GM18867 (cell line): ENCODE measurements at regions not wholly inside any gene's neighbourhood (a gene's known extent, or its start where the extent isn't known, plus 50 kb on each side); places are given as distances from the start of the nearest gene placed in this dataset.

Source experiments
- ATAC-seq: cut with Tn5 transposase; IDR thresholded peaks from one replicate; pipeline ENCODE4 v1.9.1; 2021; ENCODE audit warnings: mild to moderate bottlenecking, moderate library complexity; ENCODE audit not compliant: unreplicated experiment

DNA sequence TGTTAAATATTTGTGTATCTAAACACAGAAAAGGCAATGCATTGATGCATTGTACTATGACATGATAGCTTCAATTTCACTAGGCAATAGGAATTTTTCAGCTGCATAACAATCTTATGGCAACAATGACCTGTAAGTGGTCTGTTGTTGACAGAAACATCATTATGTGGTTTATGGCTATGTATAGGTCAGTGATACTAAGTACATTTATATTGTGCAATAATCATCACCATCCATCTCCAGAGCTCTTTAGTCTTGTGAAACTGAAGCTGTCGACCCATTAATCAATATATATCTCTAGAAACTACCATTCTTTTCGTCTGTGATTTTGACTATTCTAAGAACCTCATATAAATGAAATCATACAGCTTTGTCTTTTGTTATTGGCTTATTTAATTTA, 200.1 kb upstream of the ZNF717 start:
- ATAC-seq = no peak

DNA sequence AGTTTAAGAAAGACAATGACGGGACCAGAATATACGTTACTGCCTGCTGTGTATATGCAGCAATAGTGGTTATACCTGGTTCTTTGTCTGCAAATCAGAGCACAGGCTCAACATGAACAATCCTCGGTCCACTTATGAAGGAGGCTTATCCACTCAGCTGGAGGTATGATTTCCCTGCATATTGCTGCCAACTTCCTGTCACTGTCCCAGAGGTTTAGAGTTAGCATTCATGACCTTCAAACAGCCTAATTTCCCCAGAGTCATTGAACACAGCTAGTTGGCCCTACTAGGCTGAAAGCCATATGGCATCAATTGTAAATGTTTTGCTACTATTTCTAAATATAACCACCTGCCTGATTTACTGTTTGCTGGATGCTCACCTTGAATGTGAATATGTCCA, 224.9 kb upstream of the ZNF717 start:
- ATAC-seq = no peak

DNA sequence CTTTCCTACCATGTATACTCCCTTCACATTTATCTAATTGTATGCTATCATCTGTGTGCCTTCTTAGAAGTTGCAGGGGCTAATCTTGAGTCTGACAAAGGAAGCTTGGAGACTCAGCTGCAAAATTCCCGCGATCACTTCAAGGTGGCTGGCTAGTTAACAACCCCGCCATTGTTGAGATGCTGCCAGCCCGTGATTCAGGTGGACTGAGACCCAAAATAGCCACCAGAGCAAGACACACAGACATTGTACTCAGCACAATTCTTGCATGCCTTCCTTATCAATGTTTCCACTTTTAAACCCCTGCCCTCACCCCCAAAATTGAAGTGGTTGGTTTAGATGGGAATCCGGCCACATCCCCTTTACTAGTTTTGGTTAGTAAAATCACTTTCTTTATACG, 225.8 kb upstream of the ZNF717 start:
- ATAC-seq = no peak

DNA sequence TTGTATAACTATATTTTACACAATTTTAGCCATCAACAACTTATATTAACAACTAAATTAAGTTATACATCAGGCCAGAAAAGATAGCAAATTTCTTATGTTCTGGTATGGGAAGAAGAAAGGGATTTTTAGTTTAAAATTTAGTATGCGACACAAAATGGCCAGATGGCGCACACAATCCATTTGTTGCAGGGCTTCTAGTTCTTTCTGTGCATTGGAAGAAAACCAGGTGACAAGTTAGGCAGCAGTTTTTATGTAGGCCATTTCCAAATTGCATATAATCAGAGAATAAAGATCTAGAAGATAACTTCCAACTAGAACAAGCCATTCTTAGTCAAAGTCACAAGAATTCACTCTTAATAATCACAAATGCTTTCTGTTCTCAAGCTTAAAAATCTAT, 230.1 kb upstream of the ZNF717 start:
- no peak for ATAC-seq

DNA sequence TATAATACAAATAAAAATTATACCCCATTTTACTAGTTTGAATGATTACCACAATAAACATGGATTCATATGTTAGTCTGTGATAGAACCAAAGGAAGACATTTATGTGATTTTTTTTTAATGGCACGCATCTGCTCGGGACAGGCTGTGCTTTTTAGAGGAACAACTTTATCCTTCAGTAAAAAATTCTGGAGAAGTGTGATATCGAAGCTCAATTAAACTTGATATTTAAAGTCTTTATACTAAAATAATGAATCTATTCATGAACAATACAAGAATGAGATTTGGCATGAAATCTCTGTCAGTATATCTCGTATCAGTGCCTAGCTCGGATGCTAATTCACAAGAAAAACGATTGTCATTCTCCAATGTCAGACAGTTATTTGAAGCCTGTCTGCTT, 230.8 kb upstream of the ZNF717 start:
- ATAC-seq = no peak

DNA sequence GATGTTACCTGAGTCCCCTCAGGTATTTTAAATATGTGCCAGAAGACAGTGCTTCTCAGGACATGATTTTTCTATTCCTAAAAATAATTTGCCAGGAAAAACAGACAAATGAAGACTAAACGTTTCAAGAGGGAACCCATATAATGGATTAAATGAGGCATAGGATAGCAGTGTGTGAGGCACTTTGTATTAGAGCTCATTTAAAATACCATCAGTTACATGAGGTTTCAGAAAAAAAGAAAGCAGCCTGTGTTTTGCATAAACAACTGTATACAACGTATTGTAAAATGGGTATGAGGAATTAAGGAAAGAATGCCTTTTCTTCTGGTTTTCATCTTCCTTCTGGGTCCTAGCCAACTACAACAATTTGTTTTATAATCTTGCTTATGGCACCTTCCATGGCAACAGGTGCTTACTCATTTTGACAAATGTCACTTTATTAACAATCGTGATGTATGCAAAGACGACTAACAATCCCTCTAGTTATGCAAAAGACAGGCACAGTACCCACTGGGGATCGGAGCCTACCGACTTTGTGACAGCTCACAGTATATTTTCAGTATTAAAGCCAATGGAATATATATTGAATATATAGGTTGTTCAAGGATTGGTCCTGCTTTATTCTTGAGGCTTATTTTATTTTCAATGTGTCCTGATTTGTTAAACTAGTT, 231.6 kb upstream of the ZNF717 start:
- no peak for ATAC-seq

DNA sequence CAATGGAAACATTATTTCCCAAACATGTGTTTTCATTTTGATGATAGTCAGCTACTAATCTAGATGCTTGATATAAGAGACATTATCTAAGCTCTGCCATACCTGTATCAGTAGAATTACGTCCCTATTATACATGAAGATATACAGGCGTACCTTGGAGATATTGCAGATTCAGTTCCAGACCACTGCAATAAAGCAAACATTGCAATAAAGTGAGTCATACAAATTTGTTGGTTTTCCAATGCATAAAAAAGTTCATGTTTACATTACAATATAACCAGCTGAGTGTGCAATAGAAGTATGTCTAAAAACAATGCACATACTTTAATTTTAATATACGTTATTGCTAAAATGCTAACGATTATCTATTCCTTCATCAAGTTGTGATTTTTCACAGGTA, 236.0 kb upstream of the ZNF717 start:
- ATAC-seq = no peak

DNA sequence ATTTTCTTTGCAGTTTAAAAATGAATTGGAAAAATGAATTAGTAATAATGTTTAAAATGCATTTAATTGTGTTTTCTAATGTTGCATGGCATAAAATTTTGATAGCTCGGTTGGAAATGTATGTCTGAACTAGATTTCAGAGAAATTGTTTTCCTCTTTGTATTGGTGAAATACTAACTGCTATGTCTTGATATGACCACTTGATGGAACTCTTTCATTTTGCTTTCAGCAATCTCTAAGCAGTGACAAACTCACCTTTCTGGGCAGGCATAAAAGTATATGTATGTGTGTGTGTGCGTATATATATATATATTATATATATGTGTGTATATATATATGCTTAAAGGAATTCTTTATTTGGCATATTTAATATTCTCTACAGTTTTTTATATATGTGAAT, 239.3 kb upstream of the ZNF717 start:
- no peak for ATAC-seq

DNA sequence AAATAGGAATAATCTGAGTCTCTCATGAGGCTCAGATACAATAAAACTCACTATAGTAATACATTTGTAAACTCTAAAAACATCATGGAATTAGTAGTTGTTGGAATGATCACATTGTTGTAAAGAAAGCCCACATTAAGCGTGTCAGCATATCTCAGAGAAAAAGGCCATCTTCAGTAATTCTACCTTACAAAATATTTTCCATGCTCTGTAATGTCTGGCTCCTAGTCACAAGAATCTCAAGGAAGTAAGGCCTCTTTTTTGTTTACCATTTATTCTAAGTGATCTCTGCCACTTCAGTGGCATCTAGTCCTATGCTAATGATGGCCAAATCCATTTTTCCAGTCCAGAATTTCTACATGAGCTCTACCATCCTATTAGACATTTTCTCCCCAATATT, 240.2 kb upstream of the ZNF717 start:
- no peak for ATAC-seq

DNA sequence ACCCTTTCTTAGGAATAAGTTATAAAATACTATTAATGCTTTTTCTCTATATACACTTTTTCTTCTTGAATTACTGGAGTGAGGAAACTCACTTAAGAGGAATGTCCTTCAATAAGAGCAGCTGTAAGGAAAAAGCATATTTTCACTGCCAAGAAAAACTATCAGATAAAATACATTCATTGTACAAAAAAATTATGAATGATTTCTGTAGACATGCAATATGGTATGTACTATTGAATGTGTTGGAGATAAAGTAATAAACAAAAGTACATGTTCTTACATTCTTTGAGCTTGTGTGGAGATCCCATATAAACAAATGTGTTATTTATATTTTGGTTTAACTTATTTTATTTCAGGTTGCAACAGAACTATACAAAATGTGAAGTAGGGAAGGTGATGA, 241.0 kb upstream of the ZNF717 start:
- no peak for ATAC-seq

DNA sequence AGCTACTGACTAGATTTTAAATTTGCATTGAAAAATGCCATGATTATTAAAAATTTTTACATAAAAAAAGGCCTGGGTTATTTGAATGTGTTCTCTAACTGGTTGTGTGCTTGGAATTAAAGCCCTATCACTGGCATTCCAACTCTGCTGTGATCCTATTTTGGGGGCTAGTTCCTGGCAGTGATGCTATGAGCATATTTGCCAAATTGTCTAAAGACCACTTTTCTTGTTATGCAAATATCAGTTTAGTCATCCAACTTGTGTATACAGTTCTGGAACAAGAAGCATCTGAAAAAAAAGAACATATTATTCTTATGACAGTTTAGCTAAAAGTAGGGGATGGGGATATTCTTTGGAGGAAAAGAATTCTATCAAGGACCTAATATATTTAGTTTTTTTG, 243.4 kb upstream of the ZNF717 start:
- no peak for ATAC-seq

DNA sequence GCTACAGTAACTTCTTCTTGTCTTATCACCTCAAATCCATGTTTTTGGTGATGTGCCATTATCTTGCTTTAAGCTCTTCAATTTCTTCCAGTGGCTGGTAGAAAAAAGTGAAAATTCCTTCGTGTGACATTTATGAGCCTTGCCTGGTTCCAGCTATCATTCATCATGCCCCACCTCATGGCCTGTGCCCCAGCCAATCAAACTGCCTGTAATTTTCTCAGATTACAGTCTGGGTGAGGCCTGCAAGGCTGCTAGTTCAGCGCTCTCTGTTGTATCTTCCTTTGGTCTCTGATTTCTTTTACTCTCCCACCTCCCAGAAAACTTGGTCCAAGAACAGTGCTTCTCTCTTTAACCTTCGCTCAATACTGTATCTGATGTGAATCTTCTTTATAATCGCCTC, 249.3 kb upstream of the ZNF717 start:
- no peak for ATAC-seq

DNA sequence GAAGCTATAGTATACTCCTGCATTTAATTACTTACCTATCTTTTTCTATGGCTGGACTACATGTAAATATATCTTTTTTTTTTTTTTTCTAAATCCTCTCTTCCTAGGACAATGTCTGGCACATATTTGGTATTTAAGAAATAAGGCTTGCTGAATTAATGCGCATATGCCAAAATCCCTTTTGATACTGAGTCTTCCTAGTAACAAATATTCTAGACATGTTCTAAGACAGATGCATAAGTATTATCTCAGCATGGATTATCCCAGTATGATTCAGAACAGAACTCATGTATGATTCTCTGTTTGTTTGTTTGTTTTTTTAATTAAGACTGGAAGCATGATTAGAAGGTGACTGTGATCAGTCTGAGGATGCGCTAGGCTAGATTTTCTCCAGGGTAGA, 249.8 kb upstream of the ZNF717 start:
- no peak for ATAC-seq

DNA sequence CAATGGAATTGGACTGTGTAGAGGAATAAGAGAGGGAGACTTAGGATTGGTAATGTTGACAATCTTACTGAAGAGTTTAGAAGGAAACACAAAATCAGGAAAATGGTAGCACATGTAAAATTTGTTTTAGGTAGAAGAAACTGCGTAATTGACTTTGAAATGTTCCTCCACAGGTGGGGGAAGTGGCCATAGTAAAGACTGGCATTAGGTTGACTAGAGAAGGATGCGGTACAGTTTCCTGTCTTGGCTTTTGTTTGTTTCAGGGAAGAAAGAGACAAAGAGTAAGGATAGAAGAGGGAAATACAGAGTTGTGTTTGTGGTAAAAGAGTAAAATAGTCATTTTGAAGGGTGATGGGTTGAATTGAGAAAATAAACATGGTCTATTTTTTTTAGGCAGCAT, 253.6 kb upstream of the ZNF717 start:
- no peak for ATAC-seq

DNA sequence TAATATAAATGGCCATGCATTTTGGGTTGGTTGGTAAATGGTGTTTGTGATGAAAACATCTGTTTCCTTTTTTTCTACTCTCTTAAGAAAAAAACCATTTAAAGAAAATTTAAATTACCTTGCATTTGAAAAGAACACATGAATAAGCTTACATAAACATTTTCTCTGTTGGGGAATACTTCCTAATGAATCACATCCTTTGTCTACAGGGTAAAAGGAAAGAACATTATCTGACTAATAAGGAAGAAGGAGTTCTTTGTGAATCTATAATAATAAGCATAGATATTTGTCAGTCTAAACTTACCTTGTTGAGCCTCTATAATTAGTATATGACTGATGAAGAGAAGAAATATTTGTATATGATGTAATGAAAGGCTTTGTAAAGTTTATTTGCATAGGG, 254.1 kb upstream of the ZNF717 start:
- ATAC-seq = no peak

DNA sequence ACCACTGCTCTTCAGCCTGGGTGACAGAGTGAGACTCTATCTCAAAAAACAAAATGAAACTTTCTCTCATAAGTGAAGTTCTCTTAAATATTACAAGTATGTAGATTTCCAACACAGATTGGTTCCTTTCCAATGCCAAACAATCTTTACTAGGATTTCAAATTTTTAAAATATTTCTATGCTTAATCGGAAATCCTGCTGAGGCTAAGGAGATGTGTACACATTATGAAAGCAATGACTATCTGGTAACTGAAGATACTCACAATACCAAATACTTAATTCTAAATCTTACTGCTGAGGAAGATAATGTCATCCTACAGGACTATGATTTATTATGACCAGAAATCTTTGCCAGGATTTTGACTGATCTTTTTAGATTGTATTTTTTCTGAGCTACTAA, 255.6 kb upstream of the ZNF717 start:
- ATAC-seq = no peak

DNA sequence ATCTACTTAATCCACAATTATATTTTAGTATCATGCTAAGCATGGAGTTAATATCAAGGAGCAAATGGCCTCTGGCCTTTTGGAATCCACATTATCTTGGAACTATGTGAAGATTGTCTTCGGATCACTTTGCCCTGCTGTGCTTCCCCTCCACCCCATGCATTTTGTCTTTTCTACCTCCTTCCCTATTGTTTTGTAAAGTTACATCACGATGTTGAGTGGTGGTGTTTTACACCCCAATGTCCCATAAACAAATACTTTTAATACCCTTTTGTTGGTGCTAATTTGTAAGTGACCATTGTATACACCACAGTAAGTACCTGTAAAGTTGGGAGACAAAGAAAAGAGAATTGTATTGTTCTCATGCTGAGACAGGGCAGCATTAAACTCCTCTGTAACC, 258.4 kb upstream of the ZNF717 start:
- ATAC-seq = no peak

DNA sequence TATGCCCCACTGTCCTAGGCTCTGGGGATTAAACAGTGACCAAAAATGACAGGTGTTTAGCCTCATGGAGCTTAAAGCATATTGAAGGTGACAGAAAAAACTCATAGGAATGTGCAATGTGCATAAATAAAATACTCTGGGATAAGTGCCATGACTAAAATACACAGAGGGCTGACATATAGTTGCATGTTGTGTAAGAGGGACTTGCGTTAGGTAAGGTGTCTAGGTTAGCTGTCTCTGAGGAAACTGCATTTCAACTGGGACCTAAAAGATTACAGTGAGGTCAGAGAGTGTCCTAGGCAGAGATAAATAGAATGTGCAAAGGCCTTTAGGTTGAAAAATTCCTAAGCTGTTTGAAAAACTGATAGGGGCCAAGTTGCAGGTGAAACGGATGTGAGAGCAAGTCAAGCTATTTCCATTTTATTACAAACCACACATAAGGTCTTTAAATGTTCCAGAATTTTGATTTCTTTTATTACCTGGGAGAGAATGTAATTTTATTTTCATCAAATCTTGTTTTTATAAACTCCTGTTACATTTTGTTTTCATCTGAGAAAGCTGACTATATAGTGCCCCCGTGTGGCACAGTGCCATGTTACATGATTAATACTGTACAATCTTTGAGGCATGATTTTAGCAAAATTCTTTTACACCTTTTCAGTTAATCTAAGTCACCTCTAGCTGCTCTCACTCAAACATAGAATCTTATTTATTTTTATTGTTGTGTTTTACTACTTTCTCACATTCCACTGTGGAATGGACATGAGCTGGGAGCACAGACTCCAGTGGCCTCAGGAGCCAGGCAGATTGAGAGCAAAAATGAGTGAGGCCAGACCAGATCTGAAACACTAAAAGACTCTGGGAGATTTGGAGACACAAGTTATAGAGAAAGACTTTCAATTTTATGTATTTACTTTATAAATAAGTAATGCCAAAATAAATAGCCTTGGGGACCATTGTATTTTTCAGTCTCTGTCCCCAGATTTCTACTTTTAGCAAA, 259.6 kb upstream of the ZNF717 start:
- no peak for ATAC-seq

DNA sequence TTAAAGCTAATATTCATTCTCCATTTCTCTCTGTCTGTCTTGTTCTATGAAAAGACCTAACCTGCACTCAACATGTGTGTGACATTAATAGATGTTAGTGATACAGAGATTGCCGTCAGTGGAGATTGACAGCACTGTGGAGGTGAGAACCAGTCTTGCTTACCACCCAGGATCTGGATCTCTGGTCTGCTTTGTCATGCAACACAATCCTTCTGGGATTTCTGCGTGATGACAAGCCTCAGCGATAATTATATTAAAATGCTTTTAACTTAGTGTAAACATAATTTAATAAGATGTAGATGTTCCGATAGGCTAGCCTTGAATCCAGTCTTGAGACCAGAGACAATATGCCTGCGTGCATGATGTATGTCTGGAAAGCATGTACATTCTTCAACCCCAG, 262.0 kb upstream of the ZNF717 start:
- ATAC-seq = no peak

DNA sequence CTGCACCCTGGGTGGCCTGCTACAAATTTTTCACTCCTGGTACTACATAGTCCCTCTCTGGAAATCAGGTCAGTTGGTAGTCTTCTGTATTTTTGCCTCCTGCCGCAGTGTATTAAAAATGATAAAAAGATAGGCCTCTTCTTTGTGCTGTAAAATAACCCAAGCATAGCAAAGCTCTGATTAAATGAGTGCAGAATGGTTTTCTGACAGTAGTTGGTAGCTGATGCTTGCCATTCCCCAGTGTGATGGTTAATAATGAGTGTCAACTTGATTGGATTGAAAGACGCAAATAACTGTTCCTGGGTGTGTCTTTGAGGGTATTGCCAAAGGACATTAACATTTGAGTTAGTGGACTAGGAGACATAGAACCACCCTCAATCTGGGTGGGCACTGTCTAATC, 264.4 kb upstream of the ZNF717 start:
- ATAC-seq = no peak

DNA sequence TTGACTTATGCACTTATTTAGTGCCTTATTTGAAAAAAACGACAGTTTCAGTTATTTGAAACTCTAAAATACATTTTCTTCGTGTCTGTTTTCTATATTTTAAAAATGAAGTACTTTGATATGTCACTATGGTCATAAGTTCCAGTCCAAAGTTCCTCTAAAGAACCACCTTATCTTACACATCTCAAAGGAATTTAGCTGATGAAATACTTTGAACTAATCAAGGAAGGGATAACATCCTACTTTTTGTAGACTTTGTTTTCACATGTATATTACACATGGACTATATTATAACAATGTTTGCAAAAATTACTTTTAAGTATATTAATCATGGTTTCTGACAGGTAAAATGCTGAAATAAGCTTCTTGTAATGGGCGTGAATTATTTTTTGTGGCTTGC, 265.8 kb upstream of the ZNF717 start:
- ATAC-seq = no peak

DNA sequence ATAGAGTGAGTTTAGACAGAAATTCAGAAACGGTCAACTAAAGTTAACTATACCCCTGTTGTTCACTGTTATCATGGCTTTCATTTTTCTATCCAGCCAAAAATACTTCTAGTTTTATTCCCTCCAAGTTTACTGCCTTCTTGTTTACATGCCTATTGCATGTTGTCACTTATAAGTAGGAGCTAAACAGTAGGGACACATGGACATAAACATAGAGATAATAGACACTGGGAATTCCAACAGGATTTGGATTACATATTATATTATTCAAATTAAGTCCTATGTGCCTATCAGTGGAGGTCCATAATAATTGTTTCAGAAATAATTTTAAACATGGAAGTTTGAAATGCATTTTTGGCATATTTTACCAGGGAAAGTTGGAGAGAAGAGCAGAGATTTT, 269.1 kb upstream of the ZNF717 start:
- ATAC-seq = no peak
